ENCODE measurements at regions not wholly inside any gene's neighbourhood (a gene's known extent, or its start where the extent isn't known, plus 50 kb on each side); places are given as distances from the start of the nearest gene placed in this dataset.

DNA sequence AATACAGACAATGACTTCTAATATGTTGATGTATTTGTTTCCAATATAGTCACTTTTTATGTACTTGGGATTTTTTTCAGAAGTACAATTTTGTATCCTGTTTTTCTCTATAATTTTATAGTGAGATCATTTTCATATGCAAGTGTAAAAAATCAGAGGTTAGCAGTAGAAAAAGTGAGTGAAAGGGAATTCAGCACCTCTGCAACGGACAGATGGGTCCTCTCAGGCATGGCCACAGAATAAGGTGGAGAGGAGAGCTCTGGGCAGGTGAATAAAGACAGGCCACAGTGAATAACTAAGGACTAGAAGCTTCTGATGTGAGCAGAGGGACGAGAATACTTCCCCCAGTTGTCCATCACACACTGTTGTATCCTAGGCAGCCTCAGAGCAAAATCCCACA, 210.1 kb upstream of the CNR1 start:
- no peak overlapping the region for H2AK5ac ChIP-seq (ENCODE audit: low read depth, low read length)
- no CpG with 5 or more reads among the region's 2 CpGs for whole genome bisulfite sequencing, 2 donors (ENCODE audit: extremely low coverage in 2 of 2, insufficient read length in 2 of 2, insufficient replicate concordance in 1 of 2)
- H2AFZ ChIP-seq (ENCODE audit: low read length): no peak overlapping the region
- H3K4me3 ChIP-seq (ENCODE audit: low read length in 2 of 2): no peak overlapping the region
- H3K27me3 ChIP-seq (ENCODE audit: control insufficient read depth in 3 of 3, insufficient read depth in 3 of 3, low read depth in 1 of 3, low read length in 3 of 3): no peaks in the 10 kb centered on the region
- H3K27ac ChIP-seq (replicated peaks; ENCODE audit: low read length): no peak overlapping the region
- H2BK5ac ChIP-seq (ENCODE audit: low read length): no peak overlapping the region
- no peak overlapping the region for H3K14ac ChIP-seq (ENCODE audit: low read length)
- H3K18ac ChIP-seq (ENCODE audit: low read length): no peak overlapping the region
- H3K4me2 ChIP-seq (ENCODE audit: insufficient read depth, low read length, poor library complexity, severe bottlenecking): no peak overlapping the region
- no peak overlapping the region for H2BK120ac ChIP-seq (ENCODE audit: low read depth, low read length)
- H4K91ac ChIP-seq (ENCODE audit: low read depth, low read length, poor library complexity): no peak overlapping the region
- no peak for DNase-seq (ENCODE audit: low spot score)
- no peak overlapping the region for H2BK12ac ChIP-seq (ENCODE audit: low read length)
- H3K36me3 ChIP-seq (replicated peaks in 1 of 2; ENCODE audit: control insufficient read depth in 2 of 2, insufficient read depth in 2 of 2, low read length in 2 of 2): no peaks in the 10 kb centered on the region
- H2BK15ac ChIP-seq (ENCODE audit: low read length): no peak overlapping the region
- no peaks in the 10 kb centered on the region for H3K79me1 ChIP-seq (ENCODE audit: low read depth, low read length)
- H3K9ac ChIP-seq (ENCODE audit: low read depth, low read length, poor library complexity): no peak overlapping the region
- H3K4me1 ChIP-seq (ENCODE audit: control insufficient read depth in 2 of 2, insufficient read depth in 1 of 2, low read depth in 1 of 2, low read length in 2 of 2): peaks cover 0 to 19% of the 10 kb centered on the region in 2 donors
- no peak overlapping the region for H3K4ac ChIP-seq (ENCODE audit: low read length)
- H4K8ac ChIP-seq (ENCODE audit: low read depth, low read length): no peak overlapping the region
- H3K23ac ChIP-seq (ENCODE audit: low read depth, low read length, poor library complexity): no peak overlapping the region
- H3K9me3 ChIP-seq (replicated peaks in 1 of 2; ENCODE audit: control insufficient read depth in 2 of 2, insufficient read depth in 1 of 2, low read depth in 1 of 2, low read length in 2 of 2): no peaks in the 10 kb centered on the region

- Histone ChIP-seq H3K23ac (ENCODE audit: low read depth, low read length, poor library complexity) (no peak overlapping the region), H2AFZ (ENCODE audit: low read length) (no peak overlapping the region)
Observed at GRCh38 chr6:88374553-88374952, 208.4 kb upstream of the CNR1 start.

DNA sequence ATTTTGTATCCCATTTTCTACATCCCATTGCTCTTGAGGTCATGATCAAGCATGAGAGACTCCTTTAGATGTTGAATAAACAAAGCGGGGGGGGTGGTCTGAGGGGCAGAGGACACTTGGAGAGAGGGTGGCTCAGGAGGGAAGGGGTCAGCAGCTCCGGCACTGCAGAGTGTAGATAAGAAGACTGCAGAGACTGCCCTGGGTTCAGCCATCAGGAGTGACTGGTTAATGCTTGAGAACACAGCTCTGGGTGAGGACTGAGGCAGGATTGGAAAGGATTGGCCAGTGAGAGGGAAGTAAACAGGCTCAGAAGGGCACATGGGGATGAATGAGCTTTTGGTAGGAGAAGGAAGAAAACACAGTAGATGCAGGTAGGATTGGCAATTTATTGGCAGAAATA, 205.3 kb upstream of the CNR1 start:
- no peak overlapping the region for H3K14ac ChIP-seq (ENCODE audit: low read length)
- no peaks in the 10 kb centered on the region for H3K79me1 ChIP-seq (ENCODE audit: low read depth, low read length)
- no peak overlapping the region for H2AFZ ChIP-seq (ENCODE audit: low read length)
- H3K23ac ChIP-seq (ENCODE audit: low read depth, low read length, poor library complexity): no peak overlapping the region
- DNase-seq (ENCODE audit: low spot score): no peak
- H3K27me3 ChIP-seq (ENCODE audit: control insufficient read depth in 3 of 3, insufficient read depth in 3 of 3, low read depth in 1 of 3, low read length in 3 of 3): no peaks in the 10 kb centered on the region
- no peak overlapping the region for H3K9ac ChIP-seq (ENCODE audit: low read depth, low read length, poor library complexity)
- H2BK15ac ChIP-seq (ENCODE audit: low read length): no peak overlapping the region
- no peak overlapping the region for H4K91ac ChIP-seq (ENCODE audit: low read depth, low read length, poor library complexity)
- peaks cover 0 to 3% of the 10 kb centered on the region in 2 donors for H3K4me1 ChIP-seq (ENCODE audit: control insufficient read depth in 2 of 2, insufficient read depth in 1 of 2, low read depth in 1 of 2, low read length in 2 of 2)
- no peak overlapping the region for H4K8ac ChIP-seq (ENCODE audit: low read depth, low read length)
- H3K18ac ChIP-seq (ENCODE audit: low read length): no peak overlapping the region
- no peaks in the 10 kb centered on the region for H3K9me3 ChIP-seq (replicated peaks in 1 of 2; ENCODE audit: control insufficient read depth in 2 of 2, insufficient read depth in 1 of 2, low read depth in 1 of 2, low read length in 2 of 2)
- H3K4me2 ChIP-seq (ENCODE audit: insufficient read depth, low read length, poor library complexity, severe bottlenecking): no peak overlapping the region
- H2AK5ac ChIP-seq (ENCODE audit: low read depth, low read length): no peak overlapping the region
- no peaks in the 10 kb centered on the region for H3K36me3 ChIP-seq (replicated peaks in 1 of 2; ENCODE audit: control insufficient read depth in 2 of 2, insufficient read depth in 2 of 2, low read length in 2 of 2)
- no peak overlapping the region for H3K4ac ChIP-seq (ENCODE audit: low read length)
- no CpG with 5 or more reads among the region's 2 CpGs for WGBS, 2 donors (ENCODE audit: extremely low coverage in 2 of 2, insufficient read length in 2 of 2, insufficient replicate concordance in 1 of 2)
- H3K4me3 ChIP-seq (ENCODE audit: low read length in 2 of 2): no peak overlapping the region
- H3K27ac ChIP-seq (replicated peaks; ENCODE audit: low read length): no peak overlapping the region
- no peak overlapping the region for H2BK120ac ChIP-seq (ENCODE audit: low read depth, low read length)
- H2BK12ac ChIP-seq (ENCODE audit: low read length): no peak overlapping the region
- H2BK5ac ChIP-seq (ENCODE audit: low read length): no peak overlapping the region

More at GRCh38 chr6:88374553-88374952, 208.4 kb upstream of the CNR1 start:
- no peaks in the 10 kb centered on the region for H3K36me3 ChIP-seq (replicated peaks in 1 of 2; ENCODE audit: control insufficient read depth in 2 of 2, insufficient read depth in 2 of 2, low read length in 2 of 2)
- H3K4me2 ChIP-seq (ENCODE audit: insufficient read depth, low read length, poor library complexity, severe bottlenecking): no peak overlapping the region
- no peak overlapping the region for H2BK5ac ChIP-seq (ENCODE audit: low read length)
- no peak overlapping the region for H3K4me3 ChIP-seq (ENCODE audit: low read length in 2 of 2)
- H3K18ac ChIP-seq (ENCODE audit: low read length): peak overlapping the region; percentile 69
- H2AK5ac ChIP-seq (ENCODE audit: low read depth, low read length): no peak overlapping the region
- peak overlapping the region; percentile 49 for H4K8ac ChIP-seq (ENCODE audit: low read depth, low read length)
- H3K4me1 ChIP-seq (ENCODE audit: control insufficient read depth in 2 of 2, insufficient read depth in 1 of 2, low read depth in 1 of 2, low read length in 2 of 2): peaks cover 0 to 9% of the 10 kb centered on the region in 2 donors
- no peak overlapping the region for H3K27ac ChIP-seq (replicated peaks; ENCODE audit: low read length)
- DNase-seq (ENCODE audit: low spot score): no peak
- H3K14ac ChIP-seq (ENCODE audit: low read length): no peak overlapping the region
- no CpG with 5 or more reads among the region's 1 CpG for WGBS, 2 donors (ENCODE audit: extremely low coverage in 2 of 2, insufficient read length in 2 of 2, insufficient replicate concordance in 1 of 2)
- no peaks in the 10 kb centered on the region for H3K79me1 ChIP-seq (ENCODE audit: low read depth, low read length)
- peak overlapping the region; percentile 36 for H3K9ac ChIP-seq (ENCODE audit: low read depth, low read length, poor library complexity)
- no peak overlapping the region for H2BK12ac ChIP-seq (ENCODE audit: low read length)
- H2BK15ac ChIP-seq (ENCODE audit: low read length): no peak overlapping the region
- no peaks in the 10 kb centered on the region for H3K9me3 ChIP-seq (replicated peaks in 1 of 2; ENCODE audit: control insufficient read depth in 2 of 2, insufficient read depth in 1 of 2, low read depth in 1 of 2, low read length in 2 of 2)
- H4K91ac ChIP-seq (ENCODE audit: low read depth, low read length, poor library complexity): no peak overlapping the region
- H3K4ac ChIP-seq (ENCODE audit: low read length): no peak overlapping the region
- H2BK120ac ChIP-seq (ENCODE audit: low read depth, low read length): no peak overlapping the region
- H3K27me3 ChIP-seq (ENCODE audit: control insufficient read depth in 3 of 3, insufficient read depth in 3 of 3, low read depth in 1 of 3, low read length in 3 of 3): no peaks in the 10 kb centered on the region

DNA sequence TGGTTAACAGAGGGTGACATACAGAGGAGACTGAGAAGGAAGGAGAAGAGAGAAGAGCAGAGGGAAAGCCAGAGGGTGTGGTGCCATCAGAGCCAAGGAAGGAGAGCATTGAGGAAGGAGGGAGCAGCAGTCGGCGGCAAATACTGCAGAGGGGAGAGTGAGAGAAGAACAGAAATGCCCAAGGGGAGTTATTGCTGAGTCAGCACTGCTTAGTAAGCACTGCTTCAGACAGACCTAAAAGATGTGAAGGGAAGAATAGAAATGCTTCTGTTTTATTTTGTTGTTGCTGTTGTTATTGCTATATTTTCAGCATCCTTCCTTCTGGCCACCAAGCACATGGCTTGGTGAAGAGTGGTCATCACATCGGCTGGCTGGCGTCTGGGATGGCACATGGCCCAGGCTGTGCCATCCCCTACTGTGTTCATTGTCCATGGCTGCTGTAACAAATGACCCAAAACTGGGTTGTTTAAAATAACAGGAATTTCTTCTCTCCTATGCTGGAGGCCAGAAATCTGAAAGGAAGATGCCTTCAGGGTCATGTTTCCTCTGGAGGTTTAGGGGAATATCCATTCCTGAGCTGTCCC, 204.1 kb upstream of the CNR1 start:
- Histone ChIP-seq H2BK15ac (ENCODE audit: low read length) (no peak overlapping the region), H3K9ac (ENCODE audit: low read depth, low read length, poor library complexity) (no peak overlapping the region), H3K9me3 (replicated peaks in 1 of 2; ENCODE audit: control insufficient read depth in 2 of 2, insufficient read depth in 1 of 2, low read depth in 1 of 2, low read length in 2 of 2) (no peaks in the 10 kb centered on the region), H3K4me1 (ENCODE audit: control insufficient read depth in 2 of 2, insufficient read depth in 1 of 2, low read depth in 1 of 2, low read length in 2 of 2) (peaks cover 0 to 3% of the 10 kb centered on the region in 2 donors), H3K4me2 (ENCODE audit: insufficient read depth, low read length, poor library complexity, severe bottlenecking) (no peak overlapping the region), H2AFZ (ENCODE audit: low read length) (no peak overlapping the region), H3K18ac (ENCODE audit: low read length) (no peak overlapping the region), H3K23ac (ENCODE audit: low read depth, low read length, poor library complexity) (no peak overlapping the region), H3K14ac (ENCODE audit: low read length) (no peak overlapping the region), H2AK5ac (ENCODE audit: low read depth, low read length) (no peak overlapping the region), H2BK12ac (ENCODE audit: low read length) (no peak overlapping the region), H3K4ac (ENCODE audit: low read length) (no peak overlapping the region), H3K79me1 (ENCODE audit: low read depth, low read length) (no peaks in the 10 kb centered on the region), H3K36me3 (replicated peaks in 1 of 2; ENCODE audit: control insufficient read depth in 2 of 2, insufficient read depth in 2 of 2, low read length in 2 of 2) (no peaks in the 10 kb centered on the region), H3K4me3 (ENCODE audit: low read length in 2 of 2) (no peak overlapping the region), H2BK120ac (ENCODE audit: low read depth, low read length) (no peak overlapping the region), H4K91ac (ENCODE audit: low read depth, low read length, poor library complexity) (no peak overlapping the region), H4K8ac (ENCODE audit: low read depth, low read length) (no peak overlapping the region), H2BK5ac (ENCODE audit: low read length) (no peak overlapping the region), H3K27me3 (ENCODE audit: control insufficient read depth in 3 of 3, insufficient read depth in 3 of 3, low read depth in 1 of 3, low read length in 3 of 3) (no peaks in the 10 kb centered on the region), H3K27ac (replicated peaks; ENCODE audit: low read length) (no peak overlapping the region)
- no CpG with 5 or more reads among the region's 4 CpGs for WGBS, 2 donors (ENCODE audit: extremely low coverage in 2 of 2, insufficient read length in 2 of 2, insufficient replicate concordance in 1 of 2)
- no peak for DNase-seq (ENCODE audit: low spot score)
